ENCODE measurements at regions not wholly inside any gene's neighbourhood (a gene's known extent, or its start where the extent isn't known, plus 50 kb on each side); places are given as distances from the start of the nearest gene placed in this dataset.

- DNase-seq (ENCODE audit: low read depth, low spot score) (no peak), FAIRE-seq (no peak)
- no peaks in the 10 kb centered on the region for H3K79me2 ChIP-seq (ENCODE audit: control insufficient read depth, insufficient read depth, low read length)
- H3K4me1 ChIP-seq (ENCODE audit: control insufficient read depth, extremely low read depth, insufficient read depth, low read length): peaks cover 4% of the 10 kb centered on the region
- no peak overlapping the region for H2AFZ ChIP-seq (ENCODE audit: control insufficient read depth, low read length)
- H3K27ac ChIP-seq (ENCODE audit: control insufficient read depth, insufficient read depth, low read length): no peak overlapping the region
- dilution Hi-C loops (cut with MboI; ENCODE audit: extremely low pct_ligation_motif_present, low sequenced_read_pairs): no loop called here
- H3K36me3 ChIP-seq (ENCODE audit: control insufficient read depth in 2 of 2, extremely low read depth in 1 of 2, insufficient read depth in 2 of 2, low read length in 2 of 2): no peaks in the 10 kb centered on the region
- no peak overlapping the region for H3K9ac ChIP-seq (ENCODE audit: control insufficient read depth, extremely low read depth, insufficient read depth, low read length)
- no peaks in the 10 kb centered on the region for H3K27me3 ChIP-seq (ENCODE audit: control insufficient read depth, extremely low read depth, insufficient read depth, low read length)
- TF ChIP-seq EZH2 (IDR thresholded peaks at IDR 0.05; ENCODE audit: low read length) (no peak), CTCF (optimal IDR thresholded peaks at IDR 0.05 in 1 of 3, IDR thresholded peaks at IDR 0.05 in 1 of 3, conservative IDR thresholded peaks at IDR 0.05 in 1 of 3; ENCODE audit: extremely low read depth in 1 of 3, insufficient read depth in 2 of 3, low read length in 3 of 3) (no peak)
- H4K20me1 ChIP-seq (ENCODE audit: control insufficient read depth, extremely low read depth, insufficient read depth, low read length): no peaks in the 10 kb centered on the region
- no peak overlapping the region for H3K4me3 ChIP-seq (ENCODE audit: control insufficient read depth in 2 of 3, extremely low read depth in 1 of 3, insufficient read depth in 2 of 3, low read depth in 1 of 3, low read length in 3 of 3)
- no peak overlapping the region for H3K4me2 ChIP-seq (ENCODE audit: control insufficient read depth, extremely low read depth, insufficient read depth, low read depth, low read length)
- no peaks in the 10 kb centered on the region for H3K9me1 ChIP-seq (ENCODE audit: control insufficient read depth, extremely low read depth, insufficient read depth, low read length)
- H3K9me3 ChIP-seq (ENCODE audit: control insufficient read depth, low read depth, low read length): no peaks in the 10 kb centered on the region
These were observed 354.6 kb downstream of the MATN1 start for GRCh38 chr1:30368651-30369240.

DNA sequence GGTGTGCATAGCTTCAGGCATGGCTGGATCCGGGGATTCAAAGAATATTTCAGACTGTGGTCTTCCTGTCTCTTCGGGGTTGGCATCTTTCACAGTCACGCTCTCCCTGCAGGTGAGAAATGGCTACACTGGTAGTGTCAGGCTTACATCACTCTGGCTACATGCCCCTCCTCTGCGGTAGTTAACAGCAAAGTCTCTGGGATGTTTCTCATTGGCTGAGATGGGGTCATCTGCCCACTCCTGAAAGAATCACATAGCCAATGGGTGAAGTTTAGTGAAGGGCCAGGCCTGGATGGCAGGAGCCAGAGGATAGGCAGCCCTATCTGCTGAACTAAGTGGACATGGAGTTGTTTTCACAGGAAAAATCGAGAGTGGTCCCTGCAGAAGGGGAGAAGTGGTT is 356.5 kb downstream of the MATN1 start:
- no peaks in the 10 kb centered on the region for H4K20me1 ChIP-seq (ENCODE audit: control insufficient read depth, extremely low read depth, insufficient read depth, low read length)
- H3K27ac ChIP-seq (ENCODE audit: control insufficient read depth, insufficient read depth, low read length): no peak overlapping the region
- H3K4me2 ChIP-seq (ENCODE audit: control insufficient read depth, extremely low read depth, insufficient read depth, low read depth, low read length): no peak overlapping the region
- dilution Hi-C loops (cut with MboI; ENCODE audit: extremely low pct_ligation_motif_present, low sequenced_read_pairs): no loop called here
- no peak overlapping the region for H2AFZ ChIP-seq (ENCODE audit: control insufficient read depth, low read length)
- H3K9me1 ChIP-seq (ENCODE audit: control insufficient read depth, extremely low read depth, insufficient read depth, low read length): no peaks in the 10 kb centered on the region
- peaks cover 4% of the 10 kb centered on the region for H3K4me1 ChIP-seq (ENCODE audit: control insufficient read depth, extremely low read depth, insufficient read depth, low read length)
- no peaks in the 10 kb centered on the region for H3K79me2 ChIP-seq (ENCODE audit: control insufficient read depth, insufficient read depth, low read length)
- TF ChIP-seq EZH2 (IDR thresholded peaks at IDR 0.05; ENCODE audit: low read length) (no peak), CTCF (optimal IDR thresholded peaks at IDR 0.05 in 1 of 3, IDR thresholded peaks at IDR 0.05 in 1 of 3, conservative IDR thresholded peaks at IDR 0.05 in 1 of 3; ENCODE audit: extremely low read depth in 1 of 3, insufficient read depth in 2 of 3, low read length in 3 of 3) (no peak)
- H3K27me3 ChIP-seq (ENCODE audit: control insufficient read depth, extremely low read depth, insufficient read depth, low read length): no peaks in the 10 kb centered on the region
- no peak for DNase-seq (ENCODE audit: low read depth, low spot score)
- H3K36me3 ChIP-seq (ENCODE audit: control insufficient read depth in 2 of 2, extremely low read depth in 1 of 2, insufficient read depth in 2 of 2, low read length in 2 of 2): no peaks in the 10 kb centered on the region
- no peak overlapping the region for H3K4me3 ChIP-seq (ENCODE audit: control insufficient read depth in 2 of 3, extremely low read depth in 1 of 3, insufficient read depth in 2 of 3, low read depth in 1 of 3, low read length in 3 of 3)
- H3K9me3 ChIP-seq (ENCODE audit: control insufficient read depth, low read depth, low read length): no peaks in the 10 kb centered on the region
- FAIRE-seq: no peak
- H3K9ac ChIP-seq (ENCODE audit: control insufficient read depth, extremely low read depth, insufficient read depth, low read length): no peak overlapping the region

Data from keratinocyte (primary cell).